Coronary artery (tissue), 2 donors: ENCODE measurements at regions not wholly inside any gene's neighbourhood (a gene's known extent, or its start where the extent isn't known, plus 50 kb on each side); places are given as distances from the start of the nearest gene placed in this dataset.
"Not testable (repeated sequence)": the region's sequence is repeated elsewhere in the genome, so short reads cannot be mapped to it uniquely, and the experiment has no call there.

Experiments
- DNase-seq: peaks from one replicate; pipeline ENCODE4 v3.0.0-alpha.2; 2017; ENCODE audit warnings: low spot score
- H3K27ac ChIP-seq, 2 donors: fragments of 200-600 bp; sonication (generic); one replicate each; pipeline ENCODE4 v1.5.1; 2016 to 2019
- H3K4me3 ChIP-seq: fragments of 200-600 bp; sonication (generic); 2 replicates; pipeline ENCODE4 v1.5.1; 2016; ENCODE audit warnings: mild to moderate bottlenecking, moderate library complexity
- CTCF ChIP-seq: fragments of 200-600 bp; sonication (generic); IDR thresholded peaks from one replicate; pipeline ENCODE4 v1.5.1; 2019; ENCODE audit warnings: antibody characterized with exemption

GRCh38 chr2:56985609-56986008 is 801.8 kb downstream of the CCDC85A start:
- no peak for DNase-seq
- no peak for TF ChIP-seq CTCF
- Histone ChIP-seq H3K4me3 (no peak overlapping the region), H3K27ac (no peak overlapping the region)

GRCh38 chr2:57022496-57022895 is 838.7 kb downstream of the CCDC85A start:
- H3K4me3 ChIP-seq, result no peak overlapping the region
- no peak for TF ChIP-seq CTCF
- DNase-seq, result no peak
- no peak overlapping the region for H3K27ac ChIP-seq

- H3K27ac ChIP-seq, result no peak overlapping the region
- DNase-seq, result no peak
- no peak overlapping the region for H3K4me3 ChIP-seq
- no peak for TF ChIP-seq CTCF
Measured at GRCh38 chr2:57044931-57045635, 861.3 kb downstream of the CCDC85A start.

GRCh38 chr2:57049273-57049672 is 865.5 kb downstream of the CCDC85A start:
- TF ChIP-seq CTCF, result no peak

GRCh38 chr2:57050007-57050406 is 866.2 kb downstream of the CCDC85A start:
- no peak overlapping the region for H3K27ac ChIP-seq
- no peak for DNase-seq
- no peak for TF ChIP-seq CTCF
- no peak overlapping the region for H3K4me3 ChIP-seq

More at GRCh38 chr2:57049273-57049672, 865.5 kb downstream of the CCDC85A start:
- DNase-seq, result no peak
- Histone ChIP-seq H3K27ac (no peak overlapping the region), H3K4me3 (no peak overlapping the region)

GRCh38 chr2:57066301-57066700 is 882.5 kb downstream of the CCDC85A start:
- H3K27ac ChIP-seq, DNase-seq, H3K4me3 ChIP-seq: not testable (repeated sequence)

GRCh38 chr2:57075226-57075625 is 891.4 kb downstream of the CCDC85A start:
- H3K4me3 ChIP-seq, result no peak overlapping the region
- no peak overlapping the region for H3K27ac ChIP-seq
- TF ChIP-seq CTCF, result no peak
- no peak for DNase-seq
